Mucosa of rectum (tissue), 2 donors: ENCODE measurements at regions not wholly inside any gene's neighbourhood (a gene's known extent, or its start where the extent isn't known, plus 50 kb on each side); places are given as distances from the start of the nearest gene placed in this dataset.
"Not testable (repeated sequence)": the region's sequence is repeated elsewhere in the genome, so short reads cannot be mapped to it uniquely, and the experiment has no call there.

ENCODE experiments used
- H3K27ac ChIP-seq, 2 donors: one replicate each; pipeline ENCODE4 v1.7.0; 2013; ENCODE audit warnings: inconsistent platforms in 2 of 2, low read depth in 2 of 2, low read length in 2 of 2
- H3K27me3 ChIP-seq, 2 donors: one replicate each; pipeline ENCODE4 v1.7.0; 2013; ENCODE audit warnings: low read length in 2 of 2; ENCODE audit not compliant: control insufficient read depth in 2 of 2, insufficient read depth in 2 of 2
- H3K36me3 ChIP-seq, 2 donors: one replicate each; pipeline ENCODE4 v1.7.0; 2013; ENCODE audit warnings: low read length in 2 of 2; ENCODE audit not compliant: control insufficient read depth in 2 of 2, insufficient read depth in 2 of 2
- H3K4me1 ChIP-seq, 2 donors: one replicate each; pipeline ENCODE4 v1.7.0; 2013; ENCODE audit warnings: low read length in 2 of 2, mild to moderate bottlenecking in 1 of 2; ENCODE audit not compliant: control insufficient read depth in 2 of 2, insufficient read depth in 2 of 2
- H3K4me3 ChIP-seq, 2 donors: one replicate each; pipeline ENCODE4 v1.7.0; 2013; ENCODE audit warnings: low read length in 2 of 2
- H3K9ac ChIP-seq, 2 donors: one replicate each; pipeline ENCODE4 v1.7.0; 2013; ENCODE audit warnings: low read length in 2 of 2, low read depth in 1 of 2, mild to moderate bottlenecking in 1 of 2
- H3K9me3 ChIP-seq, 2 donors: one replicate each; pipeline ENCODE4 v1.7.0; 2013; ENCODE audit warnings: low read length in 2 of 2; ENCODE audit not compliant: control insufficient read depth in 2 of 2
- donor health status: healthy.
- donor health status: Normal muscosa, but diverticular disease.

DNA sequence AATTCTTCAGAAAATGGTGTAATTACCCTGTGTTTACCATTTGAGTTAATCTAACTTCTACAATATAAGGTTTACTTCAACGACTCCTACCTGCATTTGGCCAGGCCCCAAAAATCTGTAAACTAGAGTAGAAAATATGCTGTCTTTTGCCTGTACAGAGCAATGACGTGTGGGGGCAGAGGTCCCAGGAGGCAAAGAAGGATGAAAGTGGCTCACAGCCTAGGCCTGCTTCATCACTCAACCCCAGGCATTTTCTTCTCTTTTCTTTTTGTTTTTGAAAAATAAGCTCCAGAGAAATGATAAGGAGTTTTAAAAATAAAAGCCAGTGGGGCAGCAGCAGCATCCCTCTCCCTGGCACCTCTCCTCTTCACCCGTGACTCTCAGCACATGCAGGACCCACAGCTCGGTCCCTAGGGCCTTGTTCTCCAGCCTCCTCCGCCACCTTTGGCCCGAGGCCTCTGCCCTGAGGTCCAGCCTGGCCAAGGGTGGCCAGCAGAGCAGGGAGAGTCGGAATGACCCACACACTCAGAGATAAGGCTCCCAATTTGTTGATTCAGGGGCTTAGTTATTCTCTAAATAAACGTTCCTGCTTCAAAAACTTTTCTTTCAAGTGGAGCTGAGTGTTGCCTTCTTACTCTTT, 76.6 kb upstream of the ADRA1D start:
- Histone ChIP-seq H3K36me3 (no peaks in the 10 kb centered on the region), H3K27ac (no peak overlapping the region), H3K4me3 (no peak overlapping the region), H3K27me3 (no peaks in the 10 kb centered on the region), H3K9me3 (no peaks in the 10 kb centered on the region), H3K4me1 (no peaks in the 10 kb centered on the region), H3K9ac (no peak overlapping the region)

DNA sequence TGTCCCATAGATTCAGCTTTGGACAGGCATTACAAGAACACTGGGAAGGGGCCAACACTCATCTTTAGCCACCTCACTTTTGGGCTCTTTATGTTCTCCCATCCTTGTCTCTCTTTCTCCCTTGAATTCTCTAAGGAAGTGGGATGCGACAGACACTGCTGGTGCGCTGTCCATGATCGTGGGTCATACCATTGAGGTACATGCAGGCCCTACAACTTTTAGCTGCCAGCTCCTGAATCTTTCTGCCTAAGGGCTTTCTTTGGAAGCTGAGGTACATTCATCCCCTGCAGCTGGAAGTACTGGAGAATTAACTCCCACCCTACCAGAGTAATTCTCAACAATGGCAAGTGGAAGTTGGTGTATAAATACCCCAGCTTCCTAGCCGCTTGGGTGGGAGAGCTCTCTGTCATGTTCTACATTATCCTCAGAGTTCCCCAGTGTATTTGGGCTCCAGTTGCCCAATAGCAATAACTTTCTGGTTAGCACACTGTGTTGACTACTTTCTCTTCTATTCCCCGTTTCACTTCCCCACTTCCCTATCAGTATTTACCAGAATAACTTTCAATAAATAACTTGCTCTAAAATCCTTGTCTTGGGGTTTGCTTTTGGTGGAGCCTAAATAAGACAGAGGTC, 75.6 kb upstream of the ADRA1D start:
- Histone ChIP-seq H3K9me3 (no peaks in the 10 kb centered on the region), H3K27me3 (no peaks in the 10 kb centered on the region), H3K4me1 (no peaks in the 10 kb centered on the region), H3K36me3 (no peaks in the 10 kb centered on the region), H3K9ac (no peak overlapping the region), H3K4me3 (no peak overlapping the region), H3K27ac (no peak overlapping the region)

GRCh38 chr20:4322499-4322898, 73.4 kb upstream of the ADRA1D start:
- H3K9me3 ChIP-seq: no peaks in the 10 kb centered on the region
- no peaks in the 10 kb centered on the region for H3K4me1 ChIP-seq
- H3K27ac ChIP-seq: no peak overlapping the region
- no peaks in the 10 kb centered on the region for H3K36me3 ChIP-seq
- no peak overlapping the region for H3K4me3 ChIP-seq
- H3K9ac ChIP-seq: no peak overlapping the region
- no peaks in the 10 kb centered on the region for H3K27me3 ChIP-seq

GRCh38 chr20:4320291-4320690, 71.2 kb upstream of the ADRA1D start:
- Histone ChIP-seq H3K4me1 (no peaks in the 10 kb centered on the region), H3K36me3 (no peaks in the 10 kb centered on the region), H3K4me3 (no peak overlapping the region), H3K9me3 (no peaks in the 10 kb centered on the region), H3K9ac (no peak overlapping the region), H3K27ac (no peak overlapping the region), H3K27me3 (no peaks in the 10 kb centered on the region)

- H3K4me3 ChIP-seq: no peak overlapping the region
- no peaks in the 10 kb centered on the region for H3K27me3 ChIP-seq
- H3K4me1 ChIP-seq: no peaks in the 10 kb centered on the region
- no peaks in the 10 kb centered on the region for H3K9me3 ChIP-seq
- no peak overlapping the region for H3K9ac ChIP-seq
- no peaks in the 10 kb centered on the region for H3K36me3 ChIP-seq
- no peak overlapping the region for H3K27ac ChIP-seq
Observed at GRCh38 chr20:4318891-4319290, 69.8 kb upstream of the ADRA1D start.

GRCh38 chr20:4310616-4311015, 61.5 kb upstream of the ADRA1D start:
- not testable (repeated sequence) for H3K4me1 ChIP-seq, H3K27me3 ChIP-seq, H3K27ac ChIP-seq, H3K4me3 ChIP-seq, H3K36me3 ChIP-seq, H3K9ac ChIP-seq, H3K9me3 ChIP-seq

DNA sequence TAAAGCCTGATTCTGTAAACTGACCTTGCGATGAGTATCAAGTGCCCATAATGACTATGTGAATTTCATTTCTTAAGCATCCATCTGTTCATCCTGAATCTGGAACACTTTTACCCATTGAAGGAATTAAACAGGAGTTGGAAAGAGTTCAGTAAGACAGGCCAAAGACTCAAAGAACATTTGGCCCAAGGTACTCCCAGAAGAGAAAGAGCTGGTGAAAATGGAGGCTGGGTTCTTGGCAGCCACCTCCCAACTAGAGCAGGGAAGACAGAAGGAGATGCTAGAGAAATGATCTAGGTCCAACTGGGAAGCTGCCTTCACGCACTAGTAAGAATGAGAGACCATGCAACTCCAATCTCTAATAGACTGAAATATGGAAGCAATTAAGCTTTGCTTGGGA, 57.1 kb upstream of the ADRA1D start:
- Histone ChIP-seq H3K27ac (no peak overlapping the region), H3K27me3 (no peaks in the 10 kb centered on the region), H3K9ac (no peak overlapping the region), H3K4me3 (no peak overlapping the region), H3K36me3 (no peaks in the 10 kb centered on the region), H3K4me1 (no peaks in the 10 kb centered on the region), H3K9me3 (no peaks in the 10 kb centered on the region)

GRCh38 chr20:4305091-4305490, 56.0 kb upstream of the ADRA1D start:
- Histone ChIP-seq H3K4me1 (no peaks in the 10 kb centered on the region), H3K4me3 (no peak overlapping the region), H3K9ac (no peak overlapping the region), H3K27me3 (no peaks in the 10 kb centered on the region), H3K27ac (no peak overlapping the region), H3K9me3 (no peaks in the 10 kb centered on the region), H3K36me3 (no peaks in the 10 kb centered on the region)

DNA sequence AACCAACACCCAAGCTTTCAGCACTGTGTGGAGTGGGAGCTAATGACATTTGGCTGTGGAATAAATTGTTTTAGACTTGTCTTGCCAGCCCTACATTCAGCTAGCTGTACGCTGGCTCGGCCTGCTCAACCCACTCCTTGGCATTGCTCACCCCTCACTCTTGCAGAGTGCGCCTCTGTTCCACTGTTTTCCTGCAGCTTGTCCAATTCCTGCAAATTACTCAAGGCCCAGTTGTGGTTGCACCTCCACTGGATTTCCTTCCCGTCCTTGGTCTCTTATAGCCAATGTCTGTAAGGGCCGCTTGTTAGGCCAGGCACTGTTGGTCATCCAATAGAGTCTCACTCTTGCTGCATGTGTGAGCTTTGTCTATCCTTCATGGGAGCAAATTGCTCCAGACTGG, 55.5 kb upstream of the ADRA1D start:
- Histone ChIP-seq H3K4me1 (no peaks in the 10 kb centered on the region), H3K4me3 (no peak overlapping the region), H3K9ac (no peak overlapping the region), H3K9me3 (no peaks in the 10 kb centered on the region), H3K27me3 (no peaks in the 10 kb centered on the region), H3K27ac (no peak overlapping the region), H3K36me3 (no peaks in the 10 kb centered on the region)

- Histone ChIP-seq H3K9me3 (no peaks in the 10 kb centered on the region), H3K36me3 (no peaks in the 10 kb centered on the region), H3K9ac (no peak overlapping the region), H3K27me3 (no peaks in the 10 kb centered on the region), H3K4me3 (no peak overlapping the region), H3K27ac (no peak overlapping the region), H3K4me1 (no peaks in the 10 kb centered on the region)
Observed at GRCh38 chr20:4303136-4303535, 54.0 kb upstream of the ADRA1D start.
